H1 (cell line): ENCODE measurements at regions not wholly inside any gene's neighbourhood (a gene's known extent, or its start where the extent isn't known, plus 50 kb on each side); places are given as distances from the start of the nearest gene placed in this dataset.

Source experiments
- CTCF ChIA-PET: fragments of 300-600 bp; sonication (Branson Sonifier 250); formaldehyde crosslinking; loops from one replicate; lab custom pipeline; 2021; ENCODE audit not compliant: partially characterized antibody; lab: Charles Lee
- POLR2A ChIA-PET: fragments of 300-600 bp; sonication (Branson Sonifier 250); formaldehyde crosslinking; loops from one replicate; lab custom pipeline; 2021; ENCODE audit warnings: inconsistent platforms; ENCODE audit not compliant: partially characterized antibody; lab: Charles Lee
- DNase-seq, 2 experiments: peaks; one replicate each; pipeline versions ENCODE4 v3.0.0 to v3.0.0-alpha.2; 2010 to 2022; ENCODE audit warnings: low spot score in 2 of 2, low read depth in 1 of 2, mixed read lengths in 1 of 2
- FAIRE-seq: peaks from 2 replicates; lab custom pipeline; 2011; peaks lifted over from hg19 to GRCh38; lab: Jason Lieb, UNC
- H2AFZ ChIP-seq: 2 replicates; pipeline ENCODE4 v1.8.1; 2012; ENCODE audit warnings: low read length, inconsistent platforms
- H2AK5ac ChIP-seq: 2 replicates; pipeline ENCODE4 v1.6.1; 2013; ENCODE audit warnings: low read depth, low read length
- H2BK120ac ChIP-seq: replicated peaks from 2 replicates; pipeline ENCODE3; 2013; ENCODE audit warnings: low read depth, low read length, inconsistent platforms
- H2BK12ac ChIP-seq: 2 replicates; pipeline ENCODE4 v1.6.1; 2013; ENCODE audit warnings: low read depth, low read length
- H2BK15ac ChIP-seq: 2 replicates; pipeline ENCODE4 v1.6.1; 2013; ENCODE audit warnings: low read length
- H2BK20ac ChIP-seq: 2 replicates; pipeline ENCODE4 v1.6.1; 2013; ENCODE audit warnings: low read length
- H2BK5ac ChIP-seq: 2 replicates; pipeline ENCODE4 v1.6.1; 2013; ENCODE audit warnings: low read depth, low read length
- H3K14ac ChIP-seq: 2 replicates; pipeline ENCODE4 v1.6.1; 2013; ENCODE audit warnings: inconsistent platforms; ENCODE audit not compliant: insufficient read length
- H3K18ac ChIP-seq: 2 replicates; pipeline ENCODE4 v1.6.1; 2013; ENCODE audit warnings: low read length; ENCODE audit errors: extremely low read depth
- H3K23ac ChIP-seq: 2 replicates; pipeline ENCODE4 v1.6.1; 2013; ENCODE audit warnings: inconsistent platforms; ENCODE audit not compliant: insufficient read length
- H3K23me2 ChIP-seq: 2 replicates; pipeline ENCODE4 v1.6.1; 2013; ENCODE audit warnings: low read depth, low read length
- H3K27ac ChIP-seq: 2 replicates; pipeline ENCODE4 v1.6.1; 2011; ENCODE audit warnings: low read depth, low read length, inconsistent platforms
- H3K27me3 ChIP-seq, 4 experiments: replicated peaks in 1 of 4; 1 replicate in 1 of 4; 2 replicates in 3 of 4; pipeline versions ENCODE4 v1.6.1 to v1.8.1; 2011 to 2013; ENCODE audit warnings: low read length in 3 of 4, mild to moderate bottlenecking in 3 of 4, inconsistent platforms in 2 of 4, mixed read lengths in 2 of 4, moderate library complexity in 1 of 4; ENCODE audit not compliant: control insufficient read depth in 3 of 4, insufficient read depth in 3 of 4; ENCODE audit errors: extremely low read depth in 1 of 4
- H3K36me3 ChIP-seq, 4 experiments: 2 replicates each; pipeline versions ENCODE4 v1.6.1 to v1.8.1; 2011 to 2013; ENCODE audit warnings: mild to moderate bottlenecking in 4 of 4, low read length in 3 of 4, moderate library complexity in 2 of 4, control low read depth in 1 of 4, inconsistent platforms in 1 of 4; ENCODE audit not compliant: insufficient read depth in 4 of 4, control insufficient read depth in 2 of 4
- H3K4ac ChIP-seq: replicated peaks from 2 replicates; pipeline ENCODE3; 2013; ENCODE audit warnings: low read length, low read depth, mixed read lengths, inconsistent platforms; ENCODE audit not compliant: insufficient read length
- H3K4me1 ChIP-seq, 4 experiments: replicated peaks in 1 of 4; 1 replicate in 1 of 4; 2 replicates in 3 of 4; pipeline versions ENCODE4 v1.6.1 to v1.8.1; 2011 to 2013; ENCODE audit warnings: low read length in 3 of 4, inconsistent platforms in 2 of 4, mixed read lengths in 1 of 4; ENCODE audit not compliant: insufficient read depth in 4 of 4, control insufficient read depth in 3 of 4
- H3K4me2 ChIP-seq, 2 experiments: 2 replicates each; pipeline versions ENCODE4 v1.6.1 to v1.8.1; 2011 to 2013; ENCODE audit warnings: low read depth in 2 of 2, low read length in 2 of 2, control low read depth in 1 of 2, inconsistent platforms in 1 of 2, mild to moderate bottlenecking in 1 of 2; ENCODE audit not compliant: insufficient read depth in 1 of 2
- H3K4me3 ChIP-seq, 4 experiments: fragments of 200-600, 300-600 bp in 1 of 4; sonication (generic), shearing (Covaris generic), sonication (Bioruptor Twin) in 1 of 4; 2 replicates each; pipeline versions ENCODE4 v1.5.1 to v1.8.1; 2011 to 2016; ENCODE audit warnings: low read length in 4 of 4, low read depth in 3 of 4, control low read depth in 2 of 4, inconsistent platforms in 2 of 4, mild to moderate bottlenecking in 2 of 4, mixed read lengths in 1 of 4, moderate library complexity in 1 of 4; ENCODE audit not compliant: insufficient read depth in 2 of 4; ENCODE audit errors: extremely low read depth in 1 of 4
- H3K56ac ChIP-seq: replicated peaks from 2 replicates; pipeline ENCODE3; 2013; ENCODE audit warnings: low read depth, mild to moderate bottlenecking, mixed read lengths, low read length, inconsistent platforms; ENCODE audit not compliant: insufficient read length
- H3K79me1 ChIP-seq: 2 replicates; pipeline ENCODE4 v1.6.1; 2013; ENCODE audit warnings: low read depth, low read length, control low read depth
- H3K79me2 ChIP-seq, 2 experiments: 2 replicates each; pipeline versions ENCODE4 v1.6.1 to v1.8.1; 2012 to 2013; ENCODE audit warnings: low read length in 2 of 2, mild to moderate bottlenecking in 2 of 2, inconsistent platforms in 1 of 2; ENCODE audit not compliant: insufficient read depth in 2 of 2, control insufficient read depth in 1 of 2
- H3K9ac ChIP-seq, 4 experiments: replicated peaks in 1 of 4; 1 replicate in 1 of 4; 2 replicates in 3 of 4; pipeline versions ENCODE4 v1.6.1 to v1.8.1; 2011 to 2013; ENCODE audit warnings: low read depth in 3 of 4, low read length in 3 of 4, control low read depth in 2 of 4, mild to moderate bottlenecking in 2 of 4, moderate library complexity in 2 of 4, inconsistent platforms in 1 of 4; ENCODE audit errors: extremely low read depth in 1 of 4
- H3K9me3 ChIP-seq, 2 experiments: 2 replicates each; pipeline versions ENCODE4 v1.6.1 to v1.8.1; 2012 to 2013; ENCODE audit warnings: mild to moderate bottlenecking in 2 of 2, moderate library complexity in 2 of 2, control low read depth in 1 of 2, inconsistent platforms in 1 of 2, low read depth in 1 of 2, low read length in 1 of 2, mixed read lengths in 1 of 2; ENCODE audit not compliant: insufficient read depth in 2 of 2
- H4K20me1 ChIP-seq, 2 experiments: replicated peaks in 1 of 2; 2 replicates each; pipeline versions ENCODE3 to v1.8.1; 2011 to 2013; ENCODE audit warnings: inconsistent platforms in 2 of 2, low read length in 2 of 2, mild to moderate bottlenecking in 1 of 2; ENCODE audit not compliant: insufficient read depth in 2 of 2, control insufficient read depth in 1 of 2
- H4K5ac ChIP-seq: 2 replicates; pipeline ENCODE4 v1.6.1; 2013; ENCODE audit warnings: low read length, low read depth, mixed read lengths, inconsistent platforms; ENCODE audit not compliant: insufficient read length
- H4K8ac ChIP-seq: 2 replicates; pipeline ENCODE4 v1.8.0; 2013; ENCODE audit warnings: mild to moderate bottlenecking, moderate library complexity, low read length, inconsistent platforms; ENCODE audit not compliant: insufficient read depth; ENCODE audit errors: extremely low read depth
- H4K91ac ChIP-seq: replicated peaks from 2 replicates; pipeline ENCODE3; 2013; ENCODE audit warnings: low read length, mixed read lengths, inconsistent platforms; ENCODE audit not compliant: insufficient read length
- BCL11A ChIP-seq, 2 experiments: IDR thresholded peaks; one replicate each; pipeline ENCODE4 v1.6.1; 2011; ENCODE audit warnings: low read depth in 2 of 2, low read length in 2 of 2, mild to moderate bottlenecking in 2 of 2
- BRCA1 ChIP-seq: IDR thresholded peaks from 2 replicates; pipeline ENCODE4 v1.6.1; 2012; ENCODE audit warnings: low read depth, low read length, improper control_type of control experiment
- CHD1 ChIP-seq: IDR thresholded peaks from 2 replicates; pipeline ENCODE4 v1.6.1; 2012; ENCODE audit warnings: low read depth, low read length, improper control_type of control experiment
- CHD2 ChIP-seq: IDR thresholded peaks from 2 replicates; pipeline ENCODE4 v1.6.1; 2012; ENCODE audit warnings: low read length, improper control_type of control experiment
- CREB1 ChIP-seq: IDR thresholded peaks from 2 replicates; pipeline ENCODE4 v1.6.1; 2012; ENCODE audit warnings: inconsistent platforms
- EGR1 ChIP-seq: IDR thresholded peaks from 2 replicates; pipeline ENCODE4 v1.6.1; 2011; ENCODE audit warnings: low read depth, low read length, borderline replicate concordance
- JUND ChIP-seq: IDR thresholded peaks from 2 replicates; pipeline ENCODE4 v1.6.1; 2011; ENCODE audit warnings: mild to moderate bottlenecking, improper control_type of control experiment, low read length
- POLR2AphosphoS5 ChIP-seq: IDR thresholded peaks from 2 replicates; pipeline ENCODE4 v1.6.1; 2011; ENCODE audit warnings: low read depth, low read length
- SIRT6 ChIP-seq: IDR thresholded peaks from one replicate; pipeline ENCODE4 v1.7.1; 2012; ENCODE audit warnings: low read length, inconsistent platforms
- SP4 ChIP-seq: IDR thresholded peaks from 2 replicates; pipeline ENCODE4 v1.6.1; 2012; ENCODE audit warnings: low read length, inconsistent platforms
- SRF ChIP-seq: IDR thresholded peaks from 2 replicates; pipeline ENCODE4 v1.6.1; 2011; ENCODE audit warnings: mild to moderate bottlenecking, low read depth, low read length, moderate library complexity
- TAF7 ChIP-seq: optimal IDR thresholded peaks from 2 replicates; pipeline ENCODE3; 2011; ENCODE audit warnings: low read depth, mild to moderate bottlenecking, inconsistent platforms, low read length, moderate library complexity, borderline replicate concordance
- TEAD4 ChIP-seq: IDR thresholded peaks from 2 replicates; pipeline ENCODE4 v1.6.1; 2012; ENCODE audit warnings: low read depth, low read length, inconsistent platforms, mixed read lengths

DNA sequence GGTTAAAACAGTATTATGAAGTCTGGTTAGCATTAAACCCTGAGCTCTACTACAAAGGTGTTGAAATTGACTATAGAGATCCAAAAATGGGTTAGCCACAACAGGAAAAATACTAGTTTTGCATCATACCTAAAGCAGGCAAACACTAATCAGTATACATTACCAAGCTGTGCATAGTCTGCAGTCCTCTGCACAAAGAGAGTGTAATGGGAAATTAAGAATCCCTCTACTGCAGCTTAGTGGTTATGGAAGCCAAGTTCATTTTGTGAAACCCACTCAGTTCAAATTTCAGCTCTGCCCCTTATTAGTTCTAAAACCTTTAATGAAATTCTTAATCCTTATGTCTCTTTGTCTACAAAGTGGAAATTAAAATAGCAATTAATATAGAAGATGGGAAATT lies 192.1 kb downstream of the MBD2 start:
- H3K9me3 ChIP-seq = no peaks in the 10 kb centered on the region
- no peaks in the 10 kb centered on the region for H3K36me3 ChIP-seq
- H3K9ac ChIP-seq = no peak overlapping the region
- no peak overlapping the region for H3K4me2 ChIP-seq
- no peak overlapping the region for H2BK12ac ChIP-seq
- no peaks in the 10 kb centered on the region for H3K79me1 ChIP-seq
- no peak overlapping the region for H3K4ac ChIP-seq
- ChIA-PET CTCF (interaction anchor here (0.6 to 1.8 kb wide), 5 partner anchors 55 to 267 kb away, joined by 3 to 5 read pairs (median 3); no protein-coding TSS in a partner anchor), POLR2A (no interaction called here)
- no peaks in the 10 kb centered on the region for H3K23me2 ChIP-seq
- H3K79me2 ChIP-seq = no peaks in the 10 kb centered on the region
- no peak overlapping the region for H3K27ac ChIP-seq
- H3K18ac ChIP-seq = no peak overlapping the region
- H4K20me1 ChIP-seq = no peaks in the 10 kb centered on the region
- no peaks in the 10 kb centered on the region for H3K27me3 ChIP-seq
- H4K8ac ChIP-seq = no peak overlapping the region
- H4K91ac ChIP-seq = no peak overlapping the region
- FAIRE-seq = no peak
- no peak overlapping the region for H4K5ac ChIP-seq
- no peak overlapping the region for H3K14ac ChIP-seq
- no peaks in the 10 kb centered on the region for H3K4me1 ChIP-seq
- H2BK120ac ChIP-seq = no peak overlapping the region
- H3K4me3 ChIP-seq = no peak overlapping the region
- no peak overlapping the region for H3K56ac ChIP-seq
- H2AK5ac ChIP-seq = no peak overlapping the region
- TF ChIP-seq TEAD4 = no peak
- TF ChIP-seq CHD1 = no peak
- TF ChIP-seq TAF7 = no peak
- no peak for TF ChIP-seq BCL11A (IDR thresholded peaks at IDR 0.05; ENCODE audit: low read depth in 2 of 2, low read length in 2 of 2)
- no peak for TF ChIP-seq SRF
- no peak for TF ChIP-seq CREB1
- TF ChIP-seq CHD2 = no peak
- no peak for TF ChIP-seq SP4
- TF ChIP-seq JUND = no peak
- no peak for TF ChIP-seq EGR1
- TF ChIP-seq SIRT6 = no peak
- no peak for TF ChIP-seq BRCA1
- no peak for TF ChIP-seq POLR2AphosphoS5
- TF ChIP-seq, all 59 proteins: peak for 0
- Histone ChIP-seq H2BK20ac (no peak overlapping the region), H2BK5ac (no peak overlapping the region), H2AFZ (no peak overlapping the region), H2BK15ac (no peak overlapping the region), H3K23ac (no peak overlapping the region)
- no peak for DNase-seq
